Epithelial cell of esophagus (primary cell): ENCODE measurements at regions not wholly inside any gene's neighbourhood (a gene's known extent, or its start where the extent isn't known, plus 50 kb on each side); places are given as distances from the start of the nearest gene placed in this dataset.

Source experiments
- DNase-seq: peaks from one replicate; pipeline ENCODE4 v3.0.0; 2010; ENCODE audit warnings: low read depth
- H3K4me3 ChIP-seq: 2 replicates; pipeline ENCODE4 v1.5.1; 2011; ENCODE audit warnings: mild to moderate bottlenecking, low read length, control low read depth
- TF ChIP-seq, protein P1 (sequence below): IDR thresholded peaks from 2 replicates; pipeline ENCODE4 v1.5.1; 2011; ENCODE audit warnings: low read depth, mild to moderate bottlenecking, low read length, control low read depth, inconsistent platforms; ENCODE audit not compliant: insufficient read depth; ENCODE audit errors: missing control alignments

DNA sequence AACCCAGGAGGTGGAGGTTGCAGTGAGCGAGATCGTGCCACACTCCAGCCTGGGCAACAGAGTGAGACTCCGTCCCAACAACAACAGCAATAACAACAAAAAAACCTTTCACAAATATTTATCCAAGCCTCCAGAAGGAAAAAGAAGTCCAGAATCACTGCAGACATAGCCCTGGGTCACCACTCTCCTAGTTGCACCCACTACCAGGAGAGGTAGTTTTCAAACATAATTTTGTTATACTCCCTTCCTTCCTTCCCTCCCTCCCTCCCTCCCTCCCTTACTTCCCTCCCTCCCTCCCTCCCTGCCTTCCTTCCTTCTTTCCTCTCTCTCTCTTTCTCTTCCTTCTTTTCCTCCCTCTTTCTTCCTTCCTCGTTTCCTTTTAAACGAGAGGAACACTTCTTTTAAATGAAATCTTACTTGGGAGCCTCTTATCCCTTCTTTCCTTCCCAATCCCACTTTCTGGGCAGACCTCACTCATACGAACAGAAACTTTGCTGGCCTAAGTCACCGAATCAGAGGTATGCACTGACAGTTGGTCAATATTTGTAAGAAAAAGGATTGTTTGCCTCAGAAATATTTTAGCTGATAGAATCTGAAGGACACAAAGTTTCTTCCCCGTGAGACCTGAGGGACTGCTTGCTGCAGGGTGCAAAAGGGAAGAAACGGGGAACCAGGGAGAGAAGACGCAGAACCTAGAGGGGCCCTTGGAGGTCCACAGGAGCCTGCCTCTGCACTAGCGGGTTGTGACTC lies 88.1 kb upstream of the AGAP1 start:
- no peak overlapping the region for H3K4me3 ChIP-seq
- TF ChIP-seq, protein P1, sequence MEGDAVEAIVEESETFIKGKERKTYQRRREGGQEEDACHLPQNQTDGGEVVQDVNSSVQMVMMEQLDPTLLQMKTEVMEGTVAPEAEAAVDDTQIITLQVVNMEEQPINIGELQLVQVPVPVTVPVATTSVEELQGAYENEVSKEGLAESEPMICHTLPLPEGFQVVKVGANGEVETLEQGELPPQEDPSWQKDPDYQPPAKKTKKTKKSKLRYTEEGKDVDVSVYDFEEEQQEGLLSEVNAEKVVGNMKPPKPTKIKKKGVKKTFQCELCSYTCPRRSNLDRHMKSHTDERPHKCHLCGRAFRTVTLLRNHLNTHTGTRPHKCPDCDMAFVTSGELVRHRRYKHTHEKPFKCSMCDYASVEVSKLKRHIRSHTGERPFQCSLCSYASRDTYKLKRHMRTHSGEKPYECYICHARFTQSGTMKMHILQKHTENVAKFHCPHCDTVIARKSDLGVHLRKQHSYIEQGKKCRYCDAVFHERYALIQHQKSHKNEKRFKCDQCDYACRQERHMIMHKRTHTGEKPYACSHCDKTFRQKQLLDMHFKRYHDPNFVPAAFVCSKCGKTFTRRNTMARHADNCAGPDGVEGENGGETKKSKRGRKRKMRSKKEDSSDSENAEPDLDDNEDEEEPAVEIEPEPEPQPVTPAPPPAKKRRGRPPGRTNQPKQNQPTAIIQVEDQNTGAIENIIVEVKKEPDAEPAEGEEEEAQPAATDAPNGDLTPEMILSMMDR: no peak
- DNase-seq: no peak

DNA sequence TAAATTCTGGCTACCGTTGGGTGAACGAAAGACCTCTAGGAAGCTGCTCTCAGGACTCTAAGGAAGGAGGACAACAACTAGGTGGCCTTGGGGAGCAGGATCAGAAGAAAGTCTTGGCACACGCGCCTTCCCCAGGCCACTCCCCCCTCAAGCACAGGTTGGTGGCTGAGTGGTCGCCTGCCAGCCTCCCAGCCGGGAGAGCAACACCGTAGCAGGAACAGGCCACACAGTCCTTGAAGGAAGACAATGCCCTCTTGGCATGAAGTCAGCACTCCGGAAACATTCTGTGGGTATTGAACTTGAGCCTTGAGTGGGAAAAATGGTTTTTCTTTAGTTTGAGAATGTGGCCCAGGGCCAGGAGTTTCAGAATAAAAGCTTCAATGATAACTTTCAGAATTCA lies 87.4 kb upstream of the AGAP1 start:
- DNase-seq: no peak
- H3K4me3 ChIP-seq: no peak overlapping the region
- TF ChIP-seq, protein P1: no peak

DNA sequence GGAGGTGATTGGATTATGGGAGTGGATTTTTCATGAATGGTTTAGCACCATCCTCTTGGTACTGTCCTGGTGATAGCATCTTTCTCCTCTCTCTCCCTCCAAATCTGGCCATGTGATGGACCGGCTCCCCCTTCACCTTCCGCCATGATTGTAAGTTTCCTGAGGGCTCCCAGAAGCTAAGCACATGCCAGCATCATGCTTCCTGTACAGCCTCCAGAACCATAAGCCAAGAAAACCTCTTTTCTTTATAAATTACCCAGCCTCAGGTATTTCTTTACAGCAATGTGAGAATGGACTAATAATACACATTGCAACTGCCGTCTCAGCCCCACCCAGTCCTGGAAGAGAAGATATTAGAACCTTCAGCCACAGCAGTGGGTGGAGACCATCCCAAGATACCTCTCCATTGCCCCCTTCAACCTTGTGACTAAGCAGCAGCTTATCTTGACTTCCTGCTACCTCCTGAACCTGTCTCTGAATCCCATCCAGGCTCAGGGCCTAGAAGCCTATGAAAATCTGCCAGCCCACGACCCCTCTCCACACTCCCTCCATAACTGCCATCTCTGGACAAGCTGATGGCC lies 81.8 kb upstream of the AGAP1 start:
- TF ChIP-seq, protein P1: no peak
- no peak overlapping the region for H3K4me3 ChIP-seq
- DNase-seq: no peak

DNA sequence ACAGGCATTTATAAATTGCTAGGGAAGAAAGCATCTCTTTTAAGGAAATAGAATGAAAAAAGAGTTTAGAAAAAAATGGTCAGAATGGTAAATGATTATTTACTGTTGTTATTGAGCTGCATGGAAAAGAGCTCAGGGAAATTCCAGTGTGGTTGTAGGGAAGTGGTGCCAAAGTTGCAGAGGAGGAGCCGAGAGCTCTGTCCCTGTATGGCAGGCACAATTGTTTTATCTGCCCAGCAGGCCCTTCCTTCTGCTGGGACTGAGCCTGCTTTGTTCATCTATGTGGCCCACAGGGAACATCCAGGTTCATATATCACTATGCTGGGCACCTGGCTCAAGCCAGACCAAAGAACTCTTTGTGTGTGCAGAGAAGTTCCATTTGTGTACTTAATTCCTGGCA lies 80.8 kb upstream of the AGAP1 start:
- TF ChIP-seq, protein P1: no peak
- DNase-seq: no peak
- no peak overlapping the region for H3K4me3 ChIP-seq

DNA sequence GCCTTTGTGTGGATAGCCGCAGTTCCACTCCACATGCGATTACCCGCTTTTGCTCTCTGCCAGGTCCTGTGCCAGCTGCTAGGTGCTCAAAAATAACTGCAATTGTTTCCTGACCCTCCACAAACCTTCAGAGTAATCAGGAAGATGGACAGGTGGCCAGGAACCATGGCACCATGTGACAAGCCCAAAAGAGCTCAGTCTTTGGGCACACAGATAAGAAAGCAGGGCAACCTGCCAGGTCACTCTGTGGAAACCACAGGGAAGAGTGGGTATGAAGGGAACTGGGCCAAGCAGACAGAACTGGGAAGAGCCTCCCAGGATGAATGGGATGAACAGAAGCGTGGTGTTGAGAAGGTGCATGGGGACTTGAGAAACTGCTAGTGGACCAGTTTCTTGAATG lies 79.4 kb upstream of the AGAP1 start:
- no peak for DNase-seq
- TF ChIP-seq, protein P1: no peak
- no peak overlapping the region for H3K4me3 ChIP-seq

DNA sequence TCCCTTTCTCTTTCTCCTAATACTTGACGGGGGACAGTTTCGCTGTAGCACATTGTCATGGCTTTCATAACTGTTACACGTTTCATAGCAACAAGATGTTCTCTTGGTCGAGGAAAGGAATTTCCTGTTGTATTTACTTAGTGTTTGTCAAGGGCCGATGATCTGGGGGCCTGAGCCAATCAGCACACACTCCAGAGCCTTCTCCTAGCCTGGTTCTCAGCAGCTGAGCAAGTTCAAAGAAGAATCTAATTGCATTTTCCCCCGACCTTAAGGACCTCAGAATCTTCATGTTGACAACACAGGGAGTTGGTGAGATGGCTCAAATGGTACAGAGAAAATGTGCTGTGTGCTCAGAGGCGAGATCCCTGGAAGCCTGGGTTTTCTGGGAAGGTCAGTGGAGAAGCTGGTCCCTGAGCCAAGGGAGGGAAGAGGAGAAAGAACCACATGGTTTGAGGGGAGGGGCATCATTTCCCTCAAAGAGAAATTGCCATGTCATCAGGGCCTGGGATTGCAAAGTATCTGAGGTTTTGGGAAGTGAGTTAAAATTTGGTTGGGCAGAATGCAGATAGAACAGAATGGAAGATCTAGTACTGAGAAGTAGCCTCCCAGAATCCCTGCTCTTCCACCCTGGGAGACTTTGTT lies 76.9 kb upstream of the AGAP1 start:
- H3K4me3 ChIP-seq: no peak overlapping the region
- TF ChIP-seq, protein P1: no peak
- no peak for DNase-seq
